GM12878 (cell line): ENCODE measurements at regions not wholly inside any gene's neighbourhood (a gene's known extent, or its start where the extent isn't known, plus 50 kb on each side); places are given as distances from the start of the nearest gene placed in this dataset.

ENCODE experiments used
- ATF3 ChIP-seq: IDR thresholded peaks from 2 replicates; pipeline ENCODE4 v1.6.1; 2011; ENCODE audit warnings: low read depth, mild to moderate bottlenecking, low read length, moderate library complexity, borderline replicate concordance; ENCODE audit errors: extremely low read depth
- CHD4 ChIP-seq: fragments of 200-600 bp; sonication (generic); IDR thresholded peaks from 2 replicates; pipeline ENCODE4 v1.6.1; 2016; ENCODE audit warnings: mild to moderate bottlenecking
- EZH2 ChIP-seq: IDR thresholded peaks from 2 replicates; pipeline ENCODE4 v1.6.1; 2012; ENCODE audit warnings: low read depth, mild to moderate bottlenecking, control low read depth, inconsistent platforms, low read length, borderline replicate concordance; ENCODE audit not compliant: control insufficient read depth
- FOXK2 ChIP-seq: fragments of 450-650 bp; IDR thresholded peaks from 2 replicates; pipeline ENCODE4 v1.6.1; 2017; ENCODE audit warnings: mild to moderate bottlenecking, moderate library complexity
- ZNF622 ChIP-seq: fragments of 450-650 bp; IDR thresholded peaks from 2 replicates; pipeline ENCODE4 v1.6.1; 2017; ENCODE audit warnings: mild to moderate bottlenecking, inconsistent platforms
- TF ChIP-seq, protein P1 (sequence below), 3 experiments: IDR thresholded peaks in 2 of 3; conservative IDR thresholded peaks in 1 of 3; 2 replicates each; pipeline ENCODE4 v1.5.1; 2011; ENCODE audit warnings: low read depth in 3 of 3, low read length in 3 of 3, mild to moderate bottlenecking in 3 of 3, control low read depth in 2 of 3, moderate library complexity in 2 of 3, inconsistent platforms in 1 of 3, mixed read lengths in 1 of 3; ENCODE audit not compliant: control insufficient read depth in 2 of 3, insufficient read depth in 1 of 3; ENCODE audit errors: extremely low read depth in 1 of 3
- TF ChIP-seq, protein P2 (sequence below): fragments of 450-650 bp; IDR thresholded peaks from 2 replicates; pipeline ENCODE4 v1.6.1; 2018; ENCODE audit warnings: mild to moderate bottlenecking, low read depth, moderate library complexity; ENCODE audit not compliant: partially characterized antibody

GRCh38 chr2:164110515-164110914 lies 374.7 kb upstream of the FIGN start:
- TF ChIP-seq, protein P1, sequence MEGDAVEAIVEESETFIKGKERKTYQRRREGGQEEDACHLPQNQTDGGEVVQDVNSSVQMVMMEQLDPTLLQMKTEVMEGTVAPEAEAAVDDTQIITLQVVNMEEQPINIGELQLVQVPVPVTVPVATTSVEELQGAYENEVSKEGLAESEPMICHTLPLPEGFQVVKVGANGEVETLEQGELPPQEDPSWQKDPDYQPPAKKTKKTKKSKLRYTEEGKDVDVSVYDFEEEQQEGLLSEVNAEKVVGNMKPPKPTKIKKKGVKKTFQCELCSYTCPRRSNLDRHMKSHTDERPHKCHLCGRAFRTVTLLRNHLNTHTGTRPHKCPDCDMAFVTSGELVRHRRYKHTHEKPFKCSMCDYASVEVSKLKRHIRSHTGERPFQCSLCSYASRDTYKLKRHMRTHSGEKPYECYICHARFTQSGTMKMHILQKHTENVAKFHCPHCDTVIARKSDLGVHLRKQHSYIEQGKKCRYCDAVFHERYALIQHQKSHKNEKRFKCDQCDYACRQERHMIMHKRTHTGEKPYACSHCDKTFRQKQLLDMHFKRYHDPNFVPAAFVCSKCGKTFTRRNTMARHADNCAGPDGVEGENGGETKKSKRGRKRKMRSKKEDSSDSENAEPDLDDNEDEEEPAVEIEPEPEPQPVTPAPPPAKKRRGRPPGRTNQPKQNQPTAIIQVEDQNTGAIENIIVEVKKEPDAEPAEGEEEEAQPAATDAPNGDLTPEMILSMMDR (IDR thresholded peaks at IDR 0.05 in 2 of 3, conservative IDR thresholded peaks at IDR 0.05 in 1 of 3; ENCODE audit: control insufficient read depth in 2 of 3, extremely low read depth in 1 of 3, insufficient read depth in 1 of 3, low read depth in 3 of 3, low read length in 3 of 3) = no peak
- TF ChIP-seq CHD4 (no peak), FOXK2 (no peak), EZH2 (no peak), ATF3 (no peak), ZNF622 (no peak)
- TF ChIP-seq, protein P2, sequence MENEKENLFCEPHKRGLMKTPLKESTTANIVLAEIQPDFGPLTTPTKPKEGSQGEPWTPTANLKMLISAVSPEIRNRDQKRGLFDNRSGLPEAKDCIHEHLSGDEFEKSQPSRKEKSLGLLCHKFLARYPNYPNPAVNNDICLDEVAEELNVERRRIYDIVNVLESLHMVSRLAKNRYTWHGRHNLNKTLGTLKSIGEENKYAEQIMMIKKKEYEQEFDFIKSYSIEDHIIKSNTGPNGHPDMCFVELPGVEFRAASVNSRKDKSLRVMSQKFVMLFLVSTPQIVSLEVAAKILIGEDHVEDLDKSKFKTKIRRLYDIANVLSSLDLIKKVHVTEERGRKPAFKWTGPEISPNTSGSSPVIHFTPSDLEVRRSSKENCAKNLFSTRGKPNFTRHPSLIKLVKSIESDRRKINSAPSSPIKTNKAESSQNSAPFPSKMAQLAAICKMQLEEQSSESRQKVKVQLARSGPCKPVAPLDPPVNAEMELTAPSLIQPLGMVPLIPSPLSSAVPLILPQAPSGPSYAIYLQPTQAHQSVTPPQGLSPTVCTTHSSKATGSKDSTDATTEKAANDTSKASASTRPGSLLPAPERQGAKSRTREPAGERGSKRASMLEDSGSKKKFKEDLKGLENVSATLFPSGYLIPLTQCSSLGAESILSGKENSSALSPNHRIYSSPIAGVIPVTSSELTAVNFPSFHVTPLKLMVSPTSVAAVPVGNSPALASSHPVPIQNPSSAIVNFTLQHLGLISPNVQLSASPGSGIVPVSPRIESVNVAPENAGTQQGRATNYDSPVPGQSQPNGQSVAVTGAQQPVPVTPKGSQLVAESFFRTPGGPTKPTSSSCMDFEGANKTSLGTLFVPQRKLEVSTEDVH = no peak
